Effector memory CD4-positive, alpha-beta T cell (primary cell): ENCODE measurements at regions not wholly inside any gene's neighbourhood (a gene's known extent, or its start where the extent isn't known, plus 50 kb on each side); places are given as distances from the start of the nearest gene placed in this dataset.

ENCODE experiments used
- DNase-seq, 3 donors: peaks; one replicate each; pipeline ENCODE4 v3.0.0-alpha.2; 2020
- H3K27ac ChIP-seq: 2 replicates; pipeline ENCODE4 v1.7.0; 2013; ENCODE audit warnings: mild to moderate bottlenecking, low read length, moderate library complexity; ENCODE audit not compliant: insufficient read depth, poor library complexity, severe bottlenecking
- H3K27me3 ChIP-seq: replicated peaks from 2 replicates; pipeline ENCODE4 v1.7.0; 2013; ENCODE audit warnings: mild to moderate bottlenecking, low read length; ENCODE audit not compliant: insufficient read depth, control insufficient read depth, poor library complexity, severe bottlenecking
- H3K36me3 ChIP-seq: 2 replicates; pipeline ENCODE4 v1.7.0; 2013; ENCODE audit warnings: mild to moderate bottlenecking, low read length, moderate library complexity; ENCODE audit not compliant: control insufficient read depth, insufficient read depth
- H3K4me1 ChIP-seq: 2 replicates; pipeline ENCODE4 v1.7.0; 2013; ENCODE audit warnings: low read length, mild to moderate bottlenecking; ENCODE audit not compliant: control insufficient read depth, insufficient read depth, poor library complexity, severe bottlenecking
- H3K4me3 ChIP-seq: 2 replicates; pipeline ENCODE4 v1.7.0; 2013; ENCODE audit warnings: low read length, low read depth, mild to moderate bottlenecking; ENCODE audit not compliant: insufficient read depth, poor library complexity, severe bottlenecking
- H3K9me3 ChIP-seq: 2 replicates; pipeline ENCODE4 v1.7.0; 2013; ENCODE audit warnings: mild to moderate bottlenecking, low read length, moderate library complexity; ENCODE audit not compliant: control insufficient read depth

DNA sequence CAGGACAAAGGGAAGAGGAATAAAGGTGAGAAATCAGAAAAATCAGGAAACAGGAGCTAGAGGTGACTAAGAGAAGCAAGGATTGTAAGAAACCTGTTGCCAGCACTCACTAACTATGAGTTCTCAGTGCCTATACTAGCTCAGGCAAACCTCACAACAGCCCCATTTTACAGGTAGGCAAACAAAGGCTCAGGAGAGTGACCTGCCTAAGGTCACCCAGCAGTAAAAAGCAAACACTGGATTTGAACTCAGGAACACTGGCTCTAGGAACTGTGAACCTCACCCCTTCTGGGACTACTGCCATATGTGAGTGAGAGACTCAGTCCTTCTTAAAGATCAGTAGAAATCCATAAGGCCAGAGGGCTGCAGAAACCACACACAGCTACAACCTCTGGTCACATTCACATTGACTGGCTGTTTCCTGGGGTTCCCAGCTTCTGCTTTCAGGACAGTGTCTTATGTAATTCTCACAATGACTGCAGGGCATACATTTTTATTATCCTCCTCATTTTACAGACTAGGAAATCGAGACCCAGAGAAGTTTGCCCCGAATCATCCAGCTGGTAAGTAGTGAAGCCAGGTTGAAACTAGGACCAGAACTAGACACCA is 80.7 kb upstream of the MAFB start:
- no peak overlapping the region for H3K4me3 ChIP-seq
- no peaks in the 10 kb centered on the region for H3K27me3 ChIP-seq
- no peaks in the 10 kb centered on the region for H3K9me3 ChIP-seq
- DNase-seq = no peak
- no peaks in the 10 kb centered on the region for H3K36me3 ChIP-seq
- no peak overlapping the region for H3K27ac ChIP-seq
- no peaks in the 10 kb centered on the region for H3K4me1 ChIP-seq

GRCh38 chr20:40770564-40771307 is 81.7 kb upstream of the MAFB start:
- no peaks in the 10 kb centered on the region for H3K9me3 ChIP-seq
- DNase-seq = no peak
- no peaks in the 10 kb centered on the region for H3K27me3 ChIP-seq
- no peak overlapping the region for H3K4me3 ChIP-seq
- no peak overlapping the region for H3K27ac ChIP-seq
- no peaks in the 10 kb centered on the region for H3K36me3 ChIP-seq
- no peaks in the 10 kb centered on the region for H3K4me1 ChIP-seq

DNA sequence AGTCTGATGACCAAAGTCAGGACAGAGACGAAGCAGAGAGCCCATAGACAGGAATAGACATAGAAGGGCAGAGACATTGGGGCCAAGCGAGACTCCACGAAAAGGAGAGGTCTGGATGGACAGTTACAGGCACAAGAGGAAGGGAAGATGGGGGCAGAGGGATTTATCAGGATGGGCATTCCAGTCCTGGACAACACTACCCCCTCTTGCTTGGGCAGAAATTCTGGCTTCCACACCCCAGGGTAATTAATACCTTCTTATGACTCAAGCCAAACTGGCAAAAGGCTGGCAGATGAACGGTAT is 82.2 kb upstream of the MAFB start:
- H3K4me1 ChIP-seq = no peaks in the 10 kb centered on the region
- H3K27ac ChIP-seq = no peak overlapping the region
- H3K27me3 ChIP-seq = no peaks in the 10 kb centered on the region

GRCh38 chr20:40771848-40772511 is 82.9 kb upstream of the MAFB start:
- Histone ChIP-seq H3K27ac (no peak overlapping the region), H3K36me3 (no peaks in the 10 kb centered on the region), H3K27me3 (no peaks in the 10 kb centered on the region), H3K4me1 (no peaks in the 10 kb centered on the region), H3K4me3 (no peak overlapping the region), H3K9me3 (no peaks in the 10 kb centered on the region)
- no peak for DNase-seq

More for the DNA sequence above, 82.2 kb upstream of the MAFB start:
- no peaks in the 10 kb centered on the region for H3K9me3 ChIP-seq
- no peak for DNase-seq
- no peaks in the 10 kb centered on the region for H3K36me3 ChIP-seq
- no peak overlapping the region for H3K4me3 ChIP-seq

DNA sequence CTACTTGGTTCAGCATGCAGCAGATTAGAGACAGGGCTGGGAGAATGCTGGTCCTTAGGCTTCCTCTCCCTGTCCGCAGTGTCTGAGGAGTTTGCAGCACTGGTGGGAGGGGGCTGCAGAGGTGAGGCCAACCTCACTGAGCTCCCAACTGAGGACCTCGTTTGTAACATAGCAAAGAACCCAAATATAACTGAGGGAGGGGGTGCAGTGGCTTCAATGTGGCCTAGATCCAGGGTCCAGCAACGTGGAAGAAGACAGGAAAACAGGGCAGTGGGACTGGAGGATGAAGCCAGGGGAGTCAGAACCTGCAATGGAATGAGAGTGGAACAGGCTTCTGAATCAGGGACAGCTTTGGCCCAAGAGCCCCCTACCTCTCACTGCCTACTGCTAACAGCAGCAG is 84.3 kb upstream of the MAFB start:
- Histone ChIP-seq H3K27ac (no peak overlapping the region), H3K36me3 (no peaks in the 10 kb centered on the region), H3K27me3 (no peaks in the 10 kb centered on the region), H3K4me1 (no peaks in the 10 kb centered on the region), H3K4me3 (no peak overlapping the region), H3K9me3 (no peaks in the 10 kb centered on the region)
- DNase-seq = no peak

GRCh38 chr20:40774252-40774651 is 85.2 kb upstream of the MAFB start:
- H3K27me3 ChIP-seq = no peaks in the 10 kb centered on the region
- no peak for DNase-seq
- no peaks in the 10 kb centered on the region for H3K4me1 ChIP-seq

DNA sequence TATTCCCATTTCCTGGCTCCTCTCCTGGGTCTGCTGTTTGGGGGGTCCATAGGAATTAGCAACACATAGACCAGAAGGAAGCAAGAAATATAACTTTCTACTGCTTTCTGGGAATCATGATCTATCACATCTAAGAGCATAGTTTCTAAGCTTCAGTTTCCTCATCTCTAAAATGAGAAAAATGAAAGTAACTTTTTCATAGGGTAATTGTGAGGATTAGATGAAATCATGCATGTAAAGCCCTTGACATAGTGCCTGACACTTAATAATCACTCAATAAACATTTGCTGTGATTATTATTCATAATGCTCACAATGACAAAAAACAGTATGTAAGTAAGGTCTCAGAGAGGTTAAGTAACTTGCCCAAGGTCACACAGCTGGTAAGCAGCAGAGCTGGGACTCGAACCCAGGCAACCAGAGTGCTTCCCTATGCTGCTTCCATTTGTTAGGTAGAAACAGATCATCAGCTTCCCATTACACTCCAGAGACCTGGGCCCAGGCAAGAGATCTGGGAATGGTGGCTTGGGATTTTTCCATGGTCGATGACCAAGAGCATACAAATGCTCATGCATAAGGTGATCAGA is 86.6 kb upstream of the MAFB start:
- H3K9me3 ChIP-seq = no peaks in the 10 kb centered on the region
- no peak for DNase-seq
- H3K27me3 ChIP-seq = no peaks in the 10 kb centered on the region
- H3K36me3 ChIP-seq = no peaks in the 10 kb centered on the region
- H3K27ac ChIP-seq = no peak overlapping the region
- no peaks in the 10 kb centered on the region for H3K4me1 ChIP-seq
- H3K4me3 ChIP-seq = no peak overlapping the region

More at GRCh38 chr20:40774252-40774651, 85.2 kb upstream of the MAFB start:
- Histone ChIP-seq H3K27ac (no peak overlapping the region), H3K9me3 (no peaks in the 10 kb centered on the region), H3K4me3 (no peak overlapping the region), H3K36me3 (no peaks in the 10 kb centered on the region)

- Histone ChIP-seq H3K36me3 (no peaks in the 10 kb centered on the region), H3K27ac (no peak overlapping the region), H3K27me3 (no peaks in the 10 kb centered on the region), H3K9me3 (no peaks in the 10 kb centered on the region), H3K4me3 (no peak overlapping the region), H3K4me1 (no peaks in the 10 kb centered on the region)
- no peak for DNase-seq
Observed at GRCh38 chr20:40776466-40777457, 87.7 kb upstream of the MAFB start.

DNA sequence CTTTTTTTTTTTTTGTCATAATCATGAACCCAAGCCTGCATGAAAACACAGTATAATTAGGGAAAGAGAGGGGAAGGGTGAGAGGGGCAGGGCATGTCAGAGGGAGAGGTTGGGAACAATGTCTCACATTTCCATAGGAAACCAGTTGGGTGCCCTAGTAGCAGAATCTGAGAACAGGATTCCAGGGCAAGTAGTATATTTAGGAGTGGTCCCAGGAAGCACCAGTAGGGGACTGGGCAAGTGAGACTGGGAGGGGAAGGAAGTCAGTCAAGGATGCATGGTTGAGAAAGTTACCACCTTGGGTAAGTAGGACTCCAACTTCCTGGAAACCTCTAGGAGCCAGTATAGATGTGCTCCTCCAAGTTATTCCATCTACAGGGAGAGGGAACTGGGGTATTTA is 88.6 kb upstream of the MAFB start:
- no peak overlapping the region for H3K27ac ChIP-seq
- H3K9me3 ChIP-seq = no peaks in the 10 kb centered on the region
- DNase-seq = no peak
- no peaks in the 10 kb centered on the region for H3K27me3 ChIP-seq
- no peaks in the 10 kb centered on the region for H3K36me3 ChIP-seq
- H3K4me3 ChIP-seq = no peak overlapping the region
- H3K4me1 ChIP-seq = no peaks in the 10 kb centered on the region
